NCI-H226 (cell line): ENCODE measurements at regions not wholly inside any gene's neighbourhood (a gene's known extent, or its start where the extent isn't known, plus 50 kb on each side); places are given as distances from the start of the nearest gene placed in this dataset.

Experiments used
- DNase-seq: peaks from one replicate; pipeline ENCODE4 v3.0.0-alpha.2; 2015

DNA sequence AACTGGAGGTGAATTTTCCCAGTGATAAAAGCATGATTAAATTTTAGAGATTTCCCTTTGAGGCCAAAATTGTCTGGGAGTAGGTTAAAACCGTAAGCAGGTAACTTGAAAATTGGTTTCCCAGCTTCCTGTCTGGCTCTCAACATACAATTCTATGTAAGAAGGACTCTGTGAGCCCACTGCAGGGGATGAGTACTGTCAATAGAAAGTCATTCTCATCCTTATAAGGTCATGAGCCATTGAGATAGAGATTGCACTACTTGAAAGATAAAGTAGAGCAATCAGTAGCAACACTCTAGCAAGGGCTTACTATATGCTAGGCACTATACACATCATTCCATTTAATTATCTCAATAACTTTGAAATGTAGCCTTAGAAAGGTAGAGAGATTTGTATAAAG is 225.6 kb upstream of the HMGA2 start:
- DNase-seq: no peak

DNA sequence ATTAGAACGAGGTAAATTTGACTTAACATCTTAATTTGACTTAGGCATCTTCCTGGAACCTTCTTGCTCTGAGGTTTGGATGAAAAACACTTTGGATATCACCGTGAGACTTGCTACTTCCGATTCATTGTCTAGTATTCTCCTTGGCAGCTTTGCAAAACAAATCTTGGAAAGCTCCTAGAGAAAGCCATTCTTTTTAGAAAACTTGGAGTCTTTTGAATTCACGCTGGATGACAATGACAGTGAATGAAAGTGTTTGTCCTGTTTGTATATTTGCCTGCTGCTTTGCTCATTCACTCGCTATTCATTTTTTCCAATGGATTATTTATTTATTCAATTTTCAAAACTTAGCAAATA is 222.1 kb upstream of the HMGA2 start:
- no peak for DNase-seq

DNA sequence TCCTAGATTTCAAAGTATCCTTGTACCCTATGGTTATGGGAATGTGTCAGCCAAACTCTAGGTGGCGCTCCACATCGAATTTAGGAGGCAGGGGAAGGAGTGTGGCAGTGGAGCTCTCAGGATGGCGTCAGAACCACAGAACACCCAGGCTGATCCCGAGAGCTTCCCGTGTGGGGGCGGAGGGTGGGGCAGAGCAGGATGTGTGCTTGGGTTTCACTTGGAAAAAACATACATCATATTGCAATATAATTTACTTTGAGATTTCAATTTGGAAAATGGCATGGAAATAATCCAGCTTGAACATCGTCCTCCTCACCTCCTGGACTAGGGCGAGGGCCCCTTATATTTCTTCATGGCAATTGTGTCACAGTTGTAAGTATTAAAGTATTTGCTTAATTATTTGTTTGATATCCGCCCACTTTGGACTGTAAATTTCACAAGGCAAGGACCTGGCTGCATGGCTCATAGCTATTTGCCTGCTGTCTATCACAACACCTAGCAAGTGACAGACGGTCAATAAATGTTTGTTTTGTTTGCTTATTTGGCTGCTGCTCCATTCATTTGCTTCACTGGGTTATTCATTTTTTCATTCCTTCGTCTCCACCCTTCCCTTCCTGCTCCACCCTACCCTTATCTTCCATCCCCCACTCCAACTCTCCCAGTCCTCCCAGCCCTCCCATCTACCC is 221.5 kb upstream of the HMGA2 start:
- DNase-seq: peak; percentile 93

DNA sequence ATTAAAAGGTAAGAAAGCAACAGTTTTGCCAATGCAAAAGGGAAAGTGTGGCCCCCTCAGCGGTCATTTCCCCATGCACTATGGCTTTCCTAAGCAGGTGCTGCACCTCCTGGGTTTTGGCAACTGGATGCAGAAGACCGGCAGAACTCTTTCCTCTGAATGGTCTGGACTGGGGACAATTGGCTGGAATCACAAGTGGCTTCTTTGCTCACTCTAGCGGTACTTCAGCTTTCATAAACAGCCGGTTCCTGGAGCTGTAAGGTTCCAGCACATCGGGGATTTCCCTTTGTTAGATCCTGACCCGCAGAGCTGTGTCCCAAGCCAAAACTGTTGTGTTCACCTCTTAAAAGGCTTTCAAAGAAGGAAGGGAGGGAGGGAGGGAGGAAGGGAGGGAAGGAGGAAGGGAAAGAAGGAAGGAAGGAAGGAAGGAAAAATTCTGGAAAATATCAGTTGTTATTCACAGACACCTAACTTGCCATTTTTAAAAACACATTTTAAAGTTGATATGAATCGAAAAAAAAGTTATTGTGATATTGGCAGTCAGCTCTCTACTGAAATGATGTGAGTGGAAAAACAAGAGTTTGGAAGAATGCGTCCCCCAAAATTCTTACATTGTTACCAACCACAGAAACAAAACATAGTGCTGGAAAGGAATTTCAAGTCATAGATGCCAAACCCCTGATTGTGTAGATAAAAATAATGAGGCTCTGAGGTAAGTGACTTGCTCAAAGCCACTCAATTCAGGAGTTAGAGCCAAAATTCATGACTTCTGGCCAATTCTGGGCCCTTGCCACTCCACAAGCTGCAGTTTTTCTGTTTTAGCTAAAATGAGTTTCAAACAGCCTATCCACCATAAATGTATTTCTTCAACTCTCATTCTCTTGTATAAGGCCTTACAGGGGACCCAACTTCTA is 220.6 kb upstream of the HMGA2 start:
- peak; percentile 67 for DNase-seq

DNA sequence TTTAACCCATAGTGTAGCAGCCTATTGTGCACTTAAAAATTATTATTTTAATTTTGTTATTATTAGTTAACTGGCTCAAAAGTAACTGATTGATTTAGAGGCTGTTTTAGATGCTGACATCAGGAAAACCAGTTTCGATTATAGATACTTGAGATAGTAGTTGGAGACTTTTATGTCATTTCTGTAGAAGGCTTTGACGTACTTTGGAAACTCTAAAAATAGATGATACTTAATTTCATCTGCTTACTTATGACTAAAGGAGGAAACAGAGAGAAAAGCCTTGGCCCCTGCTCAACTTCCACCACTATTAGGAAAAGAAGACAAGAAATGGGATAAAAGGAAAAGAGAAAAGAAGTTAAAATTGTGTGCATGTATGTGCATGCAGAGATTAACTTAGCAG is 219.3 kb upstream of the HMGA2 start:
- no peak for DNase-seq

DNA sequence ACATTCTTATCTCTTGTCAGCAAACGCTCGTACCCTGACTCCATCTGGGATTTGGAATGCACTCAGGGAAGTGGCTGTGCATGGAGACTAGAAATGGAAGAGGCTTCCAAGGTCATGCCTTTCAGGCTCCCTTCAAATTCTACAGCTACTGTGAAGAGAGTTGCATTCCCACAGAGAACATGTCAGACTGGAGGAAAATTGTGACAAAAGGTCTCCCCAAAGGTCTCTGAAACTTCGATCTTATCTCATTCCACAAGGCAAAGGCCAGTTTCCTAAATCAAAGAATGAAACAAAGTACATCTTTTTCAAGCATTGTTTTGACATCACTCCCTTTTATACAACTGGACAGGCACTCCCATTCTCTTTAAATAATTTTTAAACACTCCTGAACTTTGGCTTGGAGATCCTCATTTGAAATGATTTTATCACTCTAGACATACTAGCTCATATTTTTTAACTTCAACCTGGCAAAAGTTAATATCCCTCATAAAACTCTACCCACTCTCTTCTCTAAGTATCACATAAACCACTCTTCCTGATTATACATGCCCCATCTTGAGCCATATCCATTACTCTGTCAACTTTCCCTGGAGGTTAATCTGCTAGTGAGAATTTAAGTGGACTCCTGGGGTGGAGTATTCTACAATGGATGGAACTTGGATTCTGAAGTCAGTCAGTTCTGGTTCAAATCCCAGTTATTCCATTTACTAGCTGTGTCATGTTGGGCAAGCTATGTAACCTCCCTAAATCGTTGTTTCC is 218.1 kb upstream of the HMGA2 start:
- no peak for DNase-seq

DNA sequence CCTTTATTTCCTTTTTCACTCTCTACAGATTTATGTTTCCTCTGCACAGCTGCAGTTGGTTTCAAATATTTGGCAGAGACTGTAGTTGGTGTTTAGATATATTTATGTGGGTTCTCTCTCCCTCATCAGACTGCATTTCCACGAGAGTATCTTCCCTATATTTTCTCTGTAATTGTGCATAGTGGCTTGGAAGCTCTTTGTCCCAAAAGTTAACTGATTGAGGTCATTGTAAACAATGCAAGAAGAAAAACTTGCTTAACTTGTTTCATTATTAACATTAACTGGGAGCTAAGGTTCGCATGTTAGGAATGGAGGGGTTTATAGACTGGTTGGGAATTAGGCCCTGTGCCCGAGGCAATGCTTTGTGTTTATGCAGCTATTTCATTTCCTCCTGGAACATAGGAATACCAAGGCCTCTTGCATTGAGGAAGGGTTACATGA is 216.9 kb upstream of the HMGA2 start:
- DNase-seq: no peak

DNA sequence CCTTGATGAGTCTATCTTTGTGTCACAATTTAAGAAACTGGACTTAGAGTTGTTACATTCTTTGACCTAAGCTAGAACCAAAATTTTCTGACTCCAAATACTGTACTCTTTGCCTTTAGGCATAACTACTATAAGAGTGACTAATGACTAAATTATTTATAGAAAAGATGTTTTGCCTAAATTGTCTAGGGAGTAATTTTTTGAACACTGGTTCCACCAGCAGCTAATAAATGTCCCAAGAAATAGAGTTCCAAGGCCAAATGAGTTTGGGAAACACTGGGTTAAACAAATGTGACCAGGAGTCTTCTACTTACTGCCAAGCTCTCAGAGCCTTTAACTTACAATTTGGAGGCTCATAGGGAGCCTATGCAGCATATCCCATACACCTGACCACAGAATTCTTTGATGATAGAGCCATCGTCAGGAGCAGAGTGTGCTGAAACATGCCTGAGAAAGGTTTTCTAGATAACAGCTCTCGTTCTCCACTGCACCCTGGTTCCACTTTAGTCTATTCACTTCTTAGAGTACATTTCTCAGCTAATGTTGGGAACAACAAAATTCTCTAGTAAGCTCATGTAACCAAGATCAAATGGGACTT is 215.9 kb upstream of the HMGA2 start:
- peak; percentile 94 for DNase-seq

DNA sequence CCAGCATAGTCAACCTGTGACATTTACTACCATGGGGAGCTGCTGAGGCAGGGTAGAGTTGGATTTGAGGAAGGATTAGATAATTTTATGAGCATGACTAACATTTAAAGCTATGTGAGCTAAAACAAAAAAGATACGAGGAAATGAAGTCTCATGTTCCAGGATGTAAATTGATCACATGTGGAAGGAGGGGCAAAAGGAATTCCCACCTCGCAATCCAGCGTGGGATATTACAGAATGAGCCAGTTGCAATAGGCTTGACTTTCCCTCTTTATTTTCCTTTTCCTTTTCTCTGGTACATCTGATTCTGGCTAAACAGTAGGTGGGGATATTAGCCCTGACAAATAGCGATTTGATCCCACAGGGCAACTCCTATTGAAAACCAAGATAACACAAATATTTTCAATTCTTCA is 214.9 kb upstream of the HMGA2 start:
- peak; percentile 82 for DNase-seq

DNA sequence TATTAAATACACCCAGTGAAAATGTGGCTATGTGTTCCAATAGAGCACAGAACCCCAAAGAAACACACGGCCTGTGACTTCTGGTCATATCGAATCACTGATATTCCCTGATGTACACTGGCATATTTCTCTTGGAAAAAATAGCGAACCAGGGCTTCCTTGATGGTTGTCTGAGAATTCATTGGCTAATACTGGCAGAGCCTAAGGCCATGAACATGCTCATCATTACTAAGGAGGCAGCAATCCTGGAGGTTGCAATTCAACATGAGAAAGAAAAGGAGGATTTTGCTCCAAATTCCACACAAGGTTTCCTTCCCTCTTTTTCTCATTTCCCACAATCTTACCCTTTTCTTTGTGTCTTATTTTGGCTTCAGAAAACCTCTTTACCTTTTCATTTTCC is 212.9 kb upstream of the HMGA2 start:
- peak; percentile 42 for DNase-seq

DNA sequence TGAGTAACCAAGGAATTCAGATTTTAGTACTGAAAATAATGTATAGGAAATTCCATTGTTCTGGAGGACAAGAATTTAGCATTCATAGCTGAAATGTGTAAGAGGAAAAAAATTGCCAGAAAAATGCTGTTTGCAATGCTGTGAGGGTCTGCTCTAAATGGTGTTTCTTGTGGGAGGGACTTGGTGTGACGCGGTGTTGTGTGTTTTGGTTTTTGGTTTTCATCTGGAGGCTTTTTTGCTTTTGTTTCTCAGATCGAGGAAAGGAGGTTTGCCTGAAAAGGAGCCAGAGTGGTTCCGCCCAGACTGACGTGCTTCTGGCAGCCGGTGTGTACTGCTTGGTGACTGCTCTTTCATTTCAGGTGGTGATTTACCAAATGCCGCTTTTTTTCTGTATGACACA is 211.8 kb upstream of the HMGA2 start:
- no peak for DNase-seq

DNA sequence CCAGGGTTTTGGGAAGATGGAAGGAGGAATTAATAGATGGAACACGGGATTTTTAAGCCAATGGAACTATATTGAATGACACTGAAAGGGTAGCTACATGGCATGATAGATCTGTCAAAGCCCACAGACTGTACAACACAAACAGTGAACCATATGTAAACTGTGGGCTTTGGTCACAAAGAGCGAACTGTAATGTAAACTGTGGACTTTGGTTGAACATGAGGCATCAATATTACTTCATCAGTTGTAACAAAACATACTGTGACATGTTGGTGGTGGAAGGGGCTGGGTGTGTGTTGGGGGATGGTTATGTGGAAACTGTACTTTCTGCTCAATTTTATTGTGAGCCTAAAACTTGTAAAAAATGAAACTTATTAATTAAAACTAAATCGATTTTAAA is 210.6 kb upstream of the HMGA2 start:
- no peak for DNase-seq

DNA sequence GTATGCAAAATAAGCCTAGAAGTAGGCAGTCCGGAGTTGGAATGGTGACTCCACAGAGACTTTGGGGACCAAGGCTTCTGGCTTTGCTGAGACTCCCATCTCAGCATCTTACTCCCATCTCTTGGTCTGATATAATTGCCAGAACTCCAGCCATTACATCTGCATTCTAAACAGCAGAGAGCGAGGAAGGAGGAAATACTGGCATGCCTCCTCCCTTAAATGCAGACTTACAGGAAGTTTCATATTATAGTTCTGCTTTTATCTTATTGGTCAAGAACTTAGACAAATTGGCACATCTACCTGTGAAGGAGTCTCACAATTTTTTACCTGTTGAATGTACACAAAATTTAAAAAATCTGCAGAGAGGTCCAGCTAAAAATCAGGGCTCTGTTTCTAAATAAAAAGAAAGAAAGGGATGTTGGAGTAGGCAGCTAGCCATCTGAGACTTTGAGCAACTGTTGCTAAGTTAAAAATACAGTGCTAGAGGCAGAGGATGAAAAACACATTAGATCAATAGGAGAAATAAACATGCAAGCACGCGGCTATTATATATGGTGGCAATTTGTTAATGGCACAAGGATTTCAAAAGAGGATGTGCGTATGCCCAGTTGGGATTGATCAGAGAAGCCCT is 209.9 kb upstream of the HMGA2 start:
- DNase-seq: no peak

DNA sequence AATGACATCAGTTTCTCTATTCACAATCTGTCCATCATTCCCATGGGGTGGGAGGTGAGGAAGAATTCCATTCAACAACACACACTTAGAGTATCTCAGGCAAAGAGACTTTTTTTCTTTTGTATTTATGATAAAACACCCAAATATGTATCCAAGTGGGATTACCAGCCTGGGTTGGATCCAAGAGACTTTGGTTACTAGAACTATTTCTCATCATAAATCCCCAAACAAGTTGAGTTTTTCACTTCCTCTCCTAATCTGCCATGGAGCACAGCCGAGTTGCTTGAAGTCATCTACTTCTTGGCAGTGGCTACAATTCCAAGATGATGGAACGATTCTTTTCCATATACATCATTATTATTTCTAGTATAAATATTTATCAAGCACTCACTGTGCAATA is 209.2 kb upstream of the HMGA2 start:
- DNase-seq: peak; percentile 79

DNA sequence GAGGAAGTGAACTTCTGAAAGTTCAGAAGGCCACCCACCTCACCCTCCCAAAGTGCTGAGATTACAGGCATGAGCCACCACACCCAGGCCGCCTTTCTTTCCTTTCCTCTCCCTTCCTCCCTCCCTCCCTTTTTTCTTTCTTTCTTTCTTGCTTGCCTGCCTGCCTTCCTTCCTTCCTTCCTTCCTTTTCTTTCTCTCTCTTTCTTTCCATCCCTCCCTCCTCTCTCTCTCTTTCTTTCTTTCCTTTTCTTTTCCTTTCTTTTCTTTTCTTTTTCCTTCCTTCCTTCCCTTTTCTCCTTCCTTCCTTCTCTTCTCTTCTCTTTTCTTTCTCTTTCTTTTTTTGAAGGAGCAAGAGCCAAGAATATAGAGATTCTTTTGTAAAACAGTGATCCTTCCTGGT is 208.3 kb upstream of the HMGA2 start:
- no peak for DNase-seq

DNA sequence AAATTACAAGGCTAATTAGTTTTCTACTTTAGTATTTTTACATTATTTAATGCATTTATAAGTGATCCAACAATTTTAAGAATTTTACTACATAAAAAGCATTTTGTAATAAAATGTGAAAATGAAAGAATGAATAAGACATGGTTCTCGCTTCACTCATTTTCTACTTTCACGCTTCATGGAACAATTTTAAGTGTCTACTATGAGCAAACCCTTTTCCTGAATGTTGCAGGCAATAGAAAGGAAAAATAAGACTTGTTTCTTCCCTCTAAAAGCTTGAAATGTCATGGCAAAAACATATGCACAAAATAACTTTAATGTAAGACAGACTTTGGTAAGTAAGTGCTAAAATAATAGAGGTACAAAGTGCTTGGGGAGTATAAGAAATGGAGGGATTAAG is 205.7 kb upstream of the HMGA2 start:
- no peak for DNase-seq

DNA sequence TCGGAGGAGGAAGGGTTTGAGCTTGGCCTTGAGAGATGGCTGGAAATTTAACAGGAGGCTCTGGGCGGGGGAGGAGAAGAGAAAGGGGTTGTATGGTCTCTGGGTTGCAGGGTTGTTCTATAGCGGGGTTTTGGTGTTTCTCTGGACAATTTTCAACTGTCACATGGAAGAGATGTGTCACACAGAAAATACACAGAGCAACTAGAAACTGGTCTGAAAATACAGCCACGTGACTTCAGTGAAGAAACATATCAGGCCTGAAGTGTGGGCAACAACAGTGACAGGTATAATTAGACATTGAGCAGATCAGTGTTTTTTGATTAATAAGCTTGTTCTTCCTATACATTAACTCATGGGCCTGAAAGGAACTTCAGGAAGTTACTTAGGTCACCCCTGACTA is 205.3 kb upstream of the HMGA2 start:
- no peak for DNase-seq

DNA sequence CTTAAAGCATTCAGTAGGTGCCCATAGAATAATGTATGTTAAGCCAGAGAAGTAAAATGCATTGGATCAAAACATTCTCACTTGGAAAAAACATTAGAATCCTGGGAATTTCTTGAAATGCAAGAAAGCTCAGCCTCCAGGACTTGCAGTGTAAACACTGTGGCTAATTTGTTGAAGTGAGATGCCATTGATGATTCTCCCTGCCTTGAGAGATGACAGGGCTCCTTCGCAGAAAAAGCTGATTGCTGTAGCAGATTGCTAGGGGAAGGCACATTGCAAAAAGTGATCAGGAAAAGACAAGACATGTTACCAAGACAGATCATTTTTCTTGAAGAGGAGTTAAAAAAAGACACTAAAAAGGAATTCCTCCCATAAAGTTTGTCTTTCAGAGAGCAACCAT is 204.2 kb upstream of the HMGA2 start:
- no peak for DNase-seq

DNA sequence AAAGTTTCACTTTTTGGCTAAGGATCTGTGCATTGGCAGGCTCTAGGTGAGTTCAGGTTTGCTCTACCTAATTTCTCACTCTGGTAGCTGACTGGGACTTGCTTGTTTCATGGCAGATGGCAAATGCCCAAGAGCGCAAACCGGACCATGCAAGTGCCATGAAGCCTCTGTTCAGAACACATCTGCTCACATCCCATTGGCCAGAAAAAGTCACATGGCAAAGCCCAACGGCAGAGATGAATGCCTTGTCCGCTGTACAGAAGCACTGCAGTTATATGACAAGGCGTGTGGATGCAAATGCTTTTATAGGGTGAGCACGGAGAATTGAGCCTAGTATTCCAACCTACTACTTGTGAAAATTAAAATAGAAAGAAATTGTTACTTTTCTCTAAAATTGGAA is 202.2 kb upstream of the HMGA2 start:
- no peak for DNase-seq

DNA sequence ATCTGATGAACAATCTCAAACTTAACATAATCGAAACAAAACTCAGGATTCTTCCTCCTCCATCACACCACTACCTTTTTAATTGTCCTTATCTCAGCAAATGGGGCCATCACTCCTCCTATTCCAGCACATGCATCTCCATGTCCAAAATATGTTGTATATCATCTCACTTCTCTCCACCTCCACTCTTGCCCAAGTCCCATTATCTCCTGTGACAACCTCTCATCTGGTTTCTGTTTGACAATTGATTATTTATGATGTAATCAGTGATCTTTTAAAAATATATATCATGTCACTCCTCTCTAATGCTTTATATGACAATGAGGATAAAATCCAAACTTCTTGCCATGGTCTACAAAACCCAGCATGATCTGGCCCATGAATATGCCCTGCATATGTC is 200.8 kb upstream of the HMGA2 start:
- DNase-seq: no peak

DNA sequence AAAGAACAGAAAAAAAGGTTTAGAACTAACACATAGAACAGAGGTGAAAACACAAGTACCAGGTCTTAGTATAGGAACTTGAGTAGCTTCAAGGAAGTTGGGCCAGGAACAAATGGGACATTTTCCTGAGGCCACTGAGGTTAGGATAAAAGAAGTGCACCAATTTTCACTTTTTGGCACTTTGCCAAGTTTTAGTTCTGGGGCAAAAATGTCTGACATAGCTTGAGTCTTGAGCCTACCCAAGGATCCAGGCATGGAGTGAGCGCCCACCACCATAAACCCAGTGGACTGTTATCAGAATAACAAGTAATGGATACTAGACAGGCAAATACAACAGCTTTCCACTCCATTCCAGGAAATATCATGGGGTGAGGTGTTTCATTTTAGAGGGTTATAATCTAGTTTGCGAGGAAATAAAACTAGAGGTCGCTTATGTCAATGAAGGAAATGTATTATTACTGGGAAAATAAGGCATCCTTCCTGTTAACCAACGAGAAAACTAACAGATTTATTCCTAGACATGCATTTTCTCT is 199.7 kb upstream of the HMGA2 start:
- no peak for DNase-seq

DNA sequence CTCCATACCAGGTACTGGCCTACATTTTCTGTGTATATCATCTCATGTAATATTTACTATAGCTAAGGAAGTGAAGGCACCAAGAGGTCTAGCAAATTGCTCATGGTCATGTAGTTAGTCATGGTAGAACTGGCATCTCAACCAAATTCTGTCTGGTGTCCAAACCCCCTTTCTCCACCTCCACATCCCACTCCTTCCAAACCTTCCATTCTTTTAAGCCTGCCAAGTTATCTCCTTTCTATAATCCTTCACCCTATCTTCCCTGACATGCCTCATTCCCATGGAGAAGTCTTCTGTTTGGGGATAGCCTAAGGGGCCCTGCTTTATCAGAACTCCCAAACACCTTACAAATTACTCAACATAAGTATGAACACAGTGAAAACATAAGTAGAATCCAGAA is 196.2 kb upstream of the HMGA2 start:
- DNase-seq: peak; percentile 97

DNA sequence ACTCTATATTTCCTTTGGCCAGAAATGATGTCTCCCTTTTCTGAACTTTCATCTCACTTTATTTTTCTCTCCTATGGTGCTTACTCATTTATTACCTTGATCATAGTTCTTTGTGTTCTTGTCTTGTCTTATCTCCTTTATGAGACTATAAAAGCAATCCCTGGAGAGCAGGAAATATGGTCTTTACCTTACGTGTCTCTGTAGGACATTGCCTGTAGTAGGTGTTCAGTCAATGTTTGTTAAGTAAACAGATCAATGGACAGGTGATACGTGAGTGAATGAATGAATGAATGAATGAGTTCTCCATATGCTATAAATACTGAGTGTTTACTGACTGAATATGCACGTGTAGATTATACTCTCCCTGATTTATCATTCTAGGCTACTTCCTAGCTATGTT is 193.7 kb upstream of the HMGA2 start:
- no peak for DNase-seq
